HEK293 (cell line): ENCODE measurements at regions not wholly inside any gene's neighbourhood (a gene's known extent, or its start where the extent isn't known, plus 50 kb on each side); places are given as distances from the start of the nearest gene placed in this dataset.

Experiments
- BCL11A ChIP-seq: fragments of 450-650 bp; formaldehyde crosslinking; IDR thresholded peaks from 2 replicates; pipeline ENCODE4 v1.5.1; 2016; ENCODE audit warnings: low read depth, missing biosample characterization, missing genetic modification characterization
- ZNF157 ChIP-seq: fragments of 450-650 bp; formaldehyde crosslinking; IDR thresholded peaks from 2 replicates; pipeline ENCODE4 v1.5.1; 2016; ENCODE audit warnings: missing biosample characterization, missing genetic modification characterization
- ZNF202 ChIP-seq: fragments of 450-650 bp; formaldehyde crosslinking; IDR thresholded peaks from 2 replicates; pipeline ENCODE4 v1.5.1; 2016; ENCODE audit warnings: missing biosample characterization, missing genetic modification characterization, borderline replicate concordance
- ZNF274 ChIP-seq, 2 experiments: fragments of 200-500 bp in 1 of 2; fragments of 450-650 bp in 1 of 2; sonication (Bioruptor generic) in 1 of 2; formaldehyde crosslinking in 1 of 2; IDR thresholded peaks; 2 replicates each; pipeline versions ENCODE4 v1.5.1 to v1.6.1; 2014 to 2016; ENCODE audit warnings: borderline replicate concordance in 1 of 2, inconsistent platforms in 1 of 2, low read length in 1 of 2, missing biosample characterization in 1 of 2, missing genetic modification characterization in 1 of 2
- TF ChIP-seq, protein P1 (sequence below): fragments of 450-650 bp; formaldehyde crosslinking; optimal IDR thresholded peaks from 2 replicates; pipeline ENCODE3; 2016; ENCODE audit warnings: missing biosample characterization, mild to moderate bottlenecking, missing genetic modification characterization
- TF ChIP-seq, protein P2 (sequence below): fragments of 450-650 bp; formaldehyde crosslinking; IDR thresholded peaks from 2 replicates; pipeline ENCODE4 v1.5.1; 2016; ENCODE audit warnings: missing biosample characterization, missing genetic modification characterization

DNA sequence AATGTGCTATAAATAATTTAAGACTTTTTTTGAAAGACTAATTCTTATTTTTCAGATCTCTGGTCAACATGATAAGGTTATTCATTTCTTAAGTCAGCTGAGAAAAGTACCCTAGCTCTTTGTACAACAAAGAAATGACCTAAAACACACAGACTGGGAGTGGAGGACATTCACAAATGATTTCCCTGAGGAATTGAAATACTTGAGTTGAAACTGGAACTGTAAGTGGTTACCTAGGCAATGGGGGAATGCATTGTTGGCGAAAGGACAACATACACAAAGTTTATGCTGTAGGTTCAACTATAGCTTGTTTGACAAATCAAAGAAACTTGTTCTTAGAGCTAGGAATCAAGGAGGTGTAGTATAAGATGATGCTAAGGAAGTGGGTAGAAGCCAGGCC is 915.5 kb downstream of the FAT4 start:
- TF ChIP-seq, protein P1, sequence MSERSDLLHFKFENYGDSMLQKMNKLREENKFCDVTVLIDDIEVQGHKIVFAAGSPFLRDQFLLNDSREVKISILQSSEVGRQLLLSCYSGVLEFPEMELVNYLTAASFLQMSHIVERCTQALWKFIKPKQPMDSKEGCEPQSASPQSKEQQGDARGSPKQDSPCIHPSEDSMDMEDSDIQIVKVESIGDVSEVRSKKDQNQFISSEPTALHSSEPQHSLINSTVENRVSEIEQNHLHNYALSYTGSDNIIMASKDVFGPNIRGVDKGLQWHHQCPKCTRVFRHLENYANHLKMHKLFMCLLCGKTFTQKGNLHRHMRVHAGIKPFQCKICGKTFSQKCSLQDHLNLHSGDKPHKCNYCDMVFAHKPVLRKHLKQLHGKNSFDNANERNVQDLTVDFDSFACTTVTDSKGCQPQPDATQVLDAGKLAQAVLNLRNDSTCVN (tag by site-specific recombination) = no peak
- TF ChIP-seq, protein P2, sequence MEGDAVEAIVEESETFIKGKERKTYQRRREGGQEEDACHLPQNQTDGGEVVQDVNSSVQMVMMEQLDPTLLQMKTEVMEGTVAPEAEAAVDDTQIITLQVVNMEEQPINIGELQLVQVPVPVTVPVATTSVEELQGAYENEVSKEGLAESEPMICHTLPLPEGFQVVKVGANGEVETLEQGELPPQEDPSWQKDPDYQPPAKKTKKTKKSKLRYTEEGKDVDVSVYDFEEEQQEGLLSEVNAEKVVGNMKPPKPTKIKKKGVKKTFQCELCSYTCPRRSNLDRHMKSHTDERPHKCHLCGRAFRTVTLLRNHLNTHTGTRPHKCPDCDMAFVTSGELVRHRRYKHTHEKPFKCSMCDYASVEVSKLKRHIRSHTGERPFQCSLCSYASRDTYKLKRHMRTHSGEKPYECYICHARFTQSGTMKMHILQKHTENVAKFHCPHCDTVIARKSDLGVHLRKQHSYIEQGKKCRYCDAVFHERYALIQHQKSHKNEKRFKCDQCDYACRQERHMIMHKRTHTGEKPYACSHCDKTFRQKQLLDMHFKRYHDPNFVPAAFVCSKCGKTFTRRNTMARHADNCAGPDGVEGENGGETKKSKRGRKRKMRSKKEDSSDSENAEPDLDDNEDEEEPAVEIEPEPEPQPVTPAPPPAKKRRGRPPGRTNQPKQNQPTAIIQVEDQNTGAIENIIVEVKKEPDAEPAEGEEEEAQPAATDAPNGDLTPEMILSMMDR = no peak
- no peak for TF ChIP-seq ZNF274 (IDR thresholded peaks at IDR 0.05; ENCODE audit: low read length)
- TF ChIP-seq ZNF274 (tag by site-specific recombination; IDR thresholded peaks at IDR 0.05; ENCODE audit: borderline replicate concordance) = no peak
- TF ChIP-seq ZNF202 (tag by site-specific recombination) = no peak
- no peak for TF ChIP-seq ZNF157 (tag by site-specific recombination)
- no peak for TF ChIP-seq BCL11A
